Body of pancreas (tissue), 4 donors: ENCODE measurements at regions not wholly inside any gene's neighbourhood (a gene's known extent, or its start where the extent isn't known, plus 50 kb on each side); places are given as distances from the start of the nearest gene placed in this dataset.

Source experiments
- ATAC-seq: fragments of 150-250 bp; one replicate; pipeline ENCODE4 v1.9.1; 2016
- DNase-seq, 4 donors: peaks; one replicate each; pipeline ENCODE4 v3.0.0-alpha.2; 2019
- H3K27ac ChIP-seq, 4 donors: fragments of 200-600 bp; sonication (generic); 1 replicate in 3 of 4; 2 replicates in 1 of 4; pipeline versions ENCODE4 v1.5.1 to v1.6.1; 2016 to 2019; ENCODE audit warnings: mild to moderate bottlenecking in 1 of 4, mixed read lengths in 1 of 4, moderate library complexity in 1 of 4
- H3K27me3 ChIP-seq, 2 donors: fragments of 200-600 bp; sonication (generic); one replicate each; pipeline ENCODE4 v1.6.0; 2016; ENCODE audit warnings: mild to moderate bottlenecking in 1 of 2
- H3K36me3 ChIP-seq, 2 donors: fragments of 200-600 bp; sonication (generic); replicated peaks in 1 of 2; 2 replicates each; pipeline ENCODE4 v1.5.1; 2016; ENCODE audit warnings: low read depth in 2 of 2; ENCODE audit not compliant: insufficient read depth in 1 of 2
- H3K4me1 ChIP-seq: fragments of 200-600 bp; sonication (generic); one replicate; pipeline ENCODE4 v1.6.0; 2016
- H3K4me3 ChIP-seq, 2 donors: fragments of 200-600 bp; sonication (generic); 1 replicate in 1 of 2; 2 replicates in 1 of 2; pipeline ENCODE4 v1.5.1; 2016 to 2019
- H3K9me3 ChIP-seq, 3 donors: fragments of 200-600 bp; sonication (generic); 1 replicate in 2 of 3; 2 replicates in 1 of 3; pipeline ENCODE4 v1.5.1; 2016
- CTCF ChIP-seq, 7 experiments: fragments of 450-650 bp in 4 of 7; fragments of 200-600 bp in 3 of 7; sonication (generic) in 3 of 7; IDR thresholded peaks; one replicate each; pipeline ENCODE4 v1.5.1; 2016 to 2019; ENCODE audit warnings: antibody characterized with exemption in 7 of 7
- POLR2A ChIP-seq, 3 donors: fragments of 450-650 bp; IDR thresholded peaks; one replicate each; pipeline ENCODE4 v1.6.1; 2016; ENCODE audit warnings: antibody characterized with exemption in 3 of 3, mild to moderate bottlenecking in 2 of 3
- WGBS, 2 donors: methylation state at CpG; one replicate each; pipeline ENCODE4 v1.1.5; 2017; 5-methylcytosine and 5-hydroxymethylcytosine counted together
- intact Hi-C: fragments of 100-400 bp; cut with DNase I; formaldehyde crosslinking; loops from one replicate; pipeline ENCODE4 v1.15.1; 2023

- intact Hi-C loops, result no loop called here
- no peak for TF ChIP-seq POLR2A (IDR thresholded peaks at IDR 0.05)
- no peak for TF ChIP-seq CTCF (IDR thresholded peaks at IDR 0.05)
- ATAC-seq, result no peak
- H3K27me3 ChIP-seq, result no peaks in the 10 kb centered on the region
- H3K9me3 ChIP-seq, result peaks cover 0 to 4% (median 0%) of the 10 kb centered on the region in 3 donors
- no peaks in the 10 kb centered on the region for H3K4me1 ChIP-seq
- H3K4me3 ChIP-seq, result no peak overlapping the region
- no peak for DNase-seq
- H3K36me3 ChIP-seq, result no peaks in the 10 kb centered on the region
- H3K27ac ChIP-seq, result no peak overlapping the region
These were observed 62.4 kb upstream of the ARG1 start for GRCh38 chr6:131510591-131510990.

- Histone ChIP-seq H3K36me3 (no peaks in the 10 kb centered on the region), H3K27me3 (no peaks in the 10 kb centered on the region), H3K27ac (no peak overlapping the region), H3K4me1 (no peaks in the 10 kb centered on the region), H3K4me3 (no peak overlapping the region), H3K9me3 (no peaks in the 10 kb centered on the region)
- WGBS, 2 donors, result 44 to 49% methylated on average over 2 of the region's 2 CpGs
- ATAC-seq, result peak; percentile 68
- DNase-seq, result peak in 3 of 4 donors; percentile 20 to 48 (median 45)
- intact Hi-C loops, result no loop called here
- TF ChIP-seq CTCF (IDR thresholded peaks at IDR 0.05) (peak; percentile 20 to 49 (median 39)), POLR2A (IDR thresholded peaks at IDR 0.05) (no peak)
These were observed 53.2 kb upstream of the ARG1 start for GRCh38 chr6:131519670-131520436.
